Ovary (tissue), 7 donors: ENCODE measurements at regions not wholly inside any gene's neighbourhood (a gene's known extent, or its start where the extent isn't known, plus 50 kb on each side); places are given as distances from the start of the nearest gene placed in this dataset.

ENCODE experiments used
- DNase-seq, 5 donors: peaks; one replicate each; pipeline ENCODE4 v3.0.0-alpha.2; 2019 to 2020
- H3K27ac ChIP-seq, 2 donors: fragments of 200-600 bp; one replicate each; pipeline versions ENCODE4 v1.5.1 to v1.8.0; 2019 to 2022
- H3K27me3 ChIP-seq: fragments of 200-600 bp; one replicate; pipeline ENCODE4 v1.8.0; 2022
- H3K36me3 ChIP-seq: fragments of 200-600 bp; sonication (generic); one replicate; pipeline ENCODE4 v1.5.1; 2019
- H3K4me1 ChIP-seq: one replicate; pipeline ENCODE4 v1.8.1; 2013; ENCODE audit warnings: mild to moderate bottlenecking, moderate library complexity; ENCODE audit not compliant: insufficient read depth
- H3K4me3 ChIP-seq: fragments of 200-600 bp; sonication (generic); one replicate; pipeline ENCODE4 v1.5.1; 2017
- H3K9me3 ChIP-seq, 2 donors: fragments of 200-600 bp in 1 of 2; sonication (generic) in 1 of 2; one replicate each; pipeline versions ENCODE4 v1.5.1 to v1.8.1; 2013 to 2019; ENCODE audit warnings: mild to moderate bottlenecking in 1 of 2, moderate library complexity in 1 of 2
- CTCF ChIP-seq, 3 donors: fragments of 450-650 bp in 2 of 3; fragments of 200-600 bp in 1 of 3; IDR thresholded peaks; one replicate each; pipeline versions ENCODE4 v1.5.1 to v1.8.0; 2016 to 2022; ENCODE audit warnings: antibody characterized with exemption in 3 of 3, mild to moderate bottlenecking in 1 of 3
- EP300 ChIP-seq: sonication (generic); formaldehyde crosslinking; IDR thresholded peaks from one replicate; pipeline ENCODE4 v1.6.1; 2017; ENCODE audit warnings: antibody characterized with exemption
- POLR2A ChIP-seq: fragments of 450-650 bp; IDR thresholded peaks from one replicate; pipeline ENCODE4 v1.6.1; 2017; ENCODE audit warnings: antibody characterized with exemption, mild to moderate bottlenecking, moderate library complexity
- WGBS, 3 donors: extraction: QIAGEN DNeasy Blood & Tissue Kit in 1 of 3; methylation state at CpG; one replicate each; pipeline versions ENCODE4 v1.1.5 to v1.1.7; 2013 to 2017; 5-methylcytosine and 5-hydroxymethylcytosine counted together
- intact Hi-C, 4 donors: fragments of 100-400 bp; cut with DNase I; formaldehyde crosslinking; loops; one replicate each; pipeline versions ENCODE4 v1.11.0 to v1.15.1; 2022 to 2023
- donor health status: DM: no; HTN: no; CAD: no; lungs with moderate emphysema.
- donor health status: DM: no; HTN: no; CAD: no.
- donor health status: Bipolar disorder and iron deficiency.
- donor health status: DM: no; HTN: no; CAD: no.
- donor health status: DM: yes; HTN: yes; CAD: no.

- H3K27ac ChIP-seq = no peak overlapping the region
- H3K9me3 ChIP-seq = no peaks in the 10 kb centered on the region
- WGBS, 3 donors = 4 to 24% (median 9%) methylated on average over 1 of the region's 1 CpG
- H3K27me3 ChIP-seq = no peaks in the 10 kb centered on the region
- H3K4me3 ChIP-seq = no peak overlapping the region
- no peak for DNase-seq
- no peaks in the 10 kb centered on the region for H3K4me1 ChIP-seq
- TF ChIP-seq POLR2A (no peak), CTCF (IDR thresholded peaks at IDR 0.05) (no peak), EP300 (no peak)
- intact Hi-C loops = no loop called here
- no peaks in the 10 kb centered on the region for H3K36me3 ChIP-seq
Measured at GRCh38 chr4:180225977-180226376, 2017.2 kb upstream of the TENM3 start.

- Histone ChIP-seq H3K4me1 (no peaks in the 10 kb centered on the region), H3K27me3 (no peaks in the 10 kb centered on the region), H3K9me3 (no peaks in the 10 kb centered on the region), H3K27ac (no peak overlapping the region), H3K36me3 (no peaks in the 10 kb centered on the region), H3K4me3 (no peak overlapping the region)
- intact Hi-C loops = no loop called here
- WGBS, 3 donors = 58 to 81% (median 72%) methylated on average over 3 of the region's 3 CpGs
- no peak for DNase-seq
- TF ChIP-seq CTCF (IDR thresholded peaks at IDR 0.05) (no peak), POLR2A (no peak)
Measured at GRCh38 chr4:180234730-180235129, 2008.5 kb upstream of the TENM3 start.

GRCh38 chr4:180240670-180241069, 2002.5 kb upstream of the TENM3 start:
- no peak for TF ChIP-seq CTCF (IDR thresholded peaks at IDR 0.05)
- no peak for TF ChIP-seq EP300
- TF ChIP-seq POLR2A = no peak
- Histone ChIP-seq H3K36me3 (no peaks in the 10 kb centered on the region), H3K27me3 (no peaks in the 10 kb centered on the region), H3K27ac (no peak overlapping the region), H3K4me3 (no peak overlapping the region), H3K4me1 (no peaks in the 10 kb centered on the region), H3K9me3 (no peaks in the 10 kb centered on the region)
- no peak for DNase-seq
- 62 to 71% (median 66%) methylated on average over 2 of the region's 2 CpGs for WGBS, 3 donors
- intact Hi-C loops = no loop called here

- no peak overlapping the region for H3K27ac ChIP-seq
- no peak for DNase-seq
- no peaks in the 10 kb centered on the region for H3K27me3 ChIP-seq
- H3K4me3 ChIP-seq = no peak overlapping the region
- no peak for TF ChIP-seq EP300
- TF ChIP-seq CTCF (IDR thresholded peaks at IDR 0.05) = no peak
- no peak for TF ChIP-seq POLR2A
- WGBS, 3 donors = 70 to 81% (median 76%) methylated on average over 1 of the region's 1 CpG
- no peaks in the 10 kb centered on the region for H3K4me1 ChIP-seq
- no peaks in the 10 kb centered on the region for H3K9me3 ChIP-seq
- intact Hi-C loops = no loop called here
- no peaks in the 10 kb centered on the region for H3K36me3 ChIP-seq
Measured at GRCh38 chr4:180253419-180253818, 1989.8 kb upstream of the TENM3 start.

- Histone ChIP-seq H3K4me3 (no peak overlapping the region), H3K36me3 (no peaks in the 10 kb centered on the region), H3K27ac (no peak overlapping the region), H3K9me3 (no peaks in the 10 kb centered on the region), H3K27me3 (no peaks in the 10 kb centered on the region), H3K4me1 (no peaks in the 10 kb centered on the region)
- no peak for DNase-seq
- TF ChIP-seq EP300 (no peak), CTCF (IDR thresholded peaks at IDR 0.05) (no peak), POLR2A (no peak)
- WGBS, 3 donors = 6 to 15% (median 9%) methylated on average over 2 of the region's 2 CpGs
- intact Hi-C loops = no loop called here
Measured at GRCh38 chr4:180261346-180261745, 1981.9 kb upstream of the TENM3 start.
